CD4-positive, alpha-beta T cell treated with Interleukin-15 for 4 hours (primary cell): ENCODE measurements at regions not wholly inside any gene's neighbourhood (a gene's known extent, or its start where the extent isn't known, plus 50 kb on each side); places are given as distances from the start of the nearest gene placed in this dataset.

Experiments
- DNase-seq: peaks from one replicate; pipeline ENCODE4 v3.0.0-alpha.2; 2020; ENCODE audit warnings: low spot score

- no peak for DNase-seq
Observed at GRCh38 chr10:62453274-62453673, 79.1 kb downstream of the ZNF365 start.

DNA sequence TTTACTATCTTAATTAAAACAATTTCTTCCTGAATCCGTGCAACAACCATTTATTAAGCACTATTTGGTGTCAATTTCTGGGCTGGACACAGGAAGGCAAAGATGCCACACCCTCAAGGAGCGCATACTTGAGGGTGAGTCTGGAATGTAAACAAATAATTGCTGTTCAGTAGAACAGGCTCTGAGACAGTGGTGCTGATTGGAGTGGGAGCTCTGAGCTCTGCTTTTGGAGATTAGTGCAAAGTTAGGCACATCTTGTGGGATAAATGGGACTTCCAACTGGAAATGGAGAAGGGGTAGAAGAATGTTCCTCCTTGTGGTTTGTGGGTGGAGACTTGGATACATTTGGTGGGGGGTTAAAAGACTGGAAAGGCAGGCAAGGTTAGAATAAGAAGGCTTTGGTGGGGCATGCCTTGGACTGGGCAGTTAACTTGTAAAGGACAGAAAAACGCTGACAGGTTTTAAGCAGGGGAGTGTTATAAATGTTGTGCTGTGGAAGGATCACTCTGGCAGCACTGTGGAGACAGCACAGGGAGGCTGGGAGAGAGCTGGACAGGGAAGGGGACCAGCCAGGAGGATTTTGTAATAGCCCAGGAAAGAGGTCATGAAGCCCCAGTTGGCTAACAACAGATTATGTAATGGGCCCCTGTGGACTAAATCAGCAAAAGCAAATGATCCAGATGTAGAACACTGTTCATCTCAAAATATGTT, 80.7 kb downstream of the ZNF365 start:
- no peak for DNase-seq

GRCh38 chr10:62456611-62457101, 82.5 kb downstream of the ZNF365 start:
- DNase-seq = no peak

DNA sequence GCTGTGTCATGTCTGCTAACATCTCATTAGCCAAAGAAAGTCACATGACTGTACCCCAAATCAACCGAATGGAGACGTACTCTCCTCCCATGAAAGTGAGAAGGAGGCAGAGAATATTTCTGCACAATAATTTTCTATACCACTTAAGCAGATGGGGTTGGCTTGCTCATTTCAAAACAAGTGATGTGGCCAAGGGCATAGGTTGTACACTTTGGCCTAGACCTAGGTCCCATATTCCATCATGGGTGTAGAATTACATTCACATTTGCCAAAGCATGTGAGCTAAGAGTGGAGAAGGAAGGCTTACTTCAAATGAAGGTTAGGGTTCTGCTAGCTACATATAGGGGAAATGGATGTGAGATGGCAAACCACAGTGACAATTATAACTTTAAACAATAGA, 83.0 kb downstream of the ZNF365 start:
- DNase-seq = no peak

DNA sequence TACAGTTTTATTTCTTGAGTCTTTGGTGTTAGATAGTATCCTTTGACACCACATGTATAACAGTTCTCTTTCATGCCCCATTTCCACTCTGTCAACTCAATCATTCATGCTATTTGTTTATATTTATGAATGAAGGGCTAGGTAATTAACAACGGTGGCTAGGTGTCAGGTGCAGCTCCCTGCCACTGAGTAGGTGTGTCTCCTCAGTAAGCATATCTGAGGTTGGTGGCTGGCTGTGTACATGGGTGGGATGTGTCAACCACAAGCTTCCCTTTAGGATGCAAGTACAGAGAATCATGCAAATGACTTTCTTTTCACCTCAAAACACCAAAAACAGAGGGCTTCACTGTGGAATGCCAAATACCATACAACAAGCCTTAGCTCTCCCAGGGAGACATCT, 83.4 kb downstream of the ZNF365 start:
- DNase-seq = no peak

GRCh38 chr10:62459072-62459471, 84.9 kb downstream of the ZNF365 start:
- DNase-seq = no peak

DNA sequence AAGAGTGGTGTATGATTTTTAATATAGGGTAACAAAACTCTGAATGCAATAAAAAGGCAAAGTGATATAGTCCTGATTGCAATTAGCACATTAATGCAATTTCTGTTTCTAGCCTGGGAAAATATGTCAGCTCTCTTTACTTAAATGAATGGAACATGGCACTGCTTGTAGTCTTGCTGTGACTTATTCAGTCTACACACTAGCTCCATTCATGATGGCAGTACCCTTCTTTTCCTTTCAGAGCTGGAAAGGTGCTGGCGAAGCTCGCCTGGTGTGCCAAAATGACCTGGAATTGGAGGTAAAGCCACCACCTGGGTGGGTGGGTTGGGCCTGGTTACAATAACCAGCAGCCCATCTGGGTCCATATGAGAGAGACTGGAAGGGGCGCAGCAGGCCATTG, 85.3 kb downstream of the ZNF365 start:
- DNase-seq = no peak

DNA sequence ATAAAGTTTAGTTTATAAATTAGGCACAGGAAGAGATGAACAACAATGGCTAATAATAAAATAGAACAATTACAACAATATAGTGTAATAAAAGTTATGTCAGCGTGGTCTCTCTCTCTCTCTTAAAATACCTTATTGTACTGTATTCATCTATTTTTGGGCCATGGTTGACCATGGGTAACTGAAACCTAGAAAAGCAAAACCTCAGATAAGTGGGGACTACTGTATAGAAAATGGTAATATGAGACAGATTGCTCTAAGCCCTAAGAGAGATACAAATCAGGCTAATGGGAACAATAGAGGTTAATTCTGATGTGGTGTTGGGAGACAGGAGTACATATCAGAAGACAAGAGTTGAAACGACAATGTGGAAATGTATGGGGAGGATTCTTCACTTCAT, 86.2 kb downstream of the ZNF365 start:
- no peak for DNase-seq

DNA sequence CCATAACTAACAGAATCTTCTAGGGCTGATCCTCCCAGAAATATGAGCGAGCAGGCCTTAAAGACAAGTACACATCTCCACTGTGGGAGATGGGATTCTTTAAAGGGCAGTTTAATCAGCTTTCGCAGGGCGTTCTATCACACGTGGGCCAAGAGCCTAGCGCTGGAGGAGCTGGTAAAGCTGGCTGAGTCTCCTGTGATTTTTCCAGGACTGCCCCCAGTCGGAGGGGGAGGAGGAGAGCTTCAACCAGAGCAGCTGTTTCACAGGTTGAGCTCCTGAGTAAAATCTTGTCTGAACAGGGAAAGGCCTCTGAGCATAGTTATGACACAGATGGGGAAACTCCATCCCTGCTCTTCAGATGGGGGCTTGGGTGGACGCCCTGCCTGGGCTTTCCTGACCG, 87.0 kb downstream of the ZNF365 start:
- DNase-seq = no peak

DNA sequence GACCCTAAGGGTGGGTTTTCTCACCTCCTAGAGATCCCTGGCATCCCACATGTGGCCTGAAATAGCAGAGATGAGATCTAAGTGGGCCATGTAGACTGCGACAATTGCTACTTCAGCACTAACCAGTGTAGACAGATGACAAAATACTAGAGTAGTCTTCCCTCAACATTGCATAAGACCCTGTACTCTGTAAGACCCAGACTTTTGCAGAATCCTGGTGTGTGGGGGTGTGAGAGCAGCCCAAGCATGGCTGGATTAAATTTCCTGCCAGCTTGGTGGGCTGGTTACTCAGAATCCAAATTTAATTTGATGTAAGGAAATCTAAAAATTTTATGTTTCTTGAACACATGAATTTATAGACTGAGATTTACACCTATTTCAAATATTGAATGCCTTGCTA, 88.3 kb downstream of the ZNF365 start:
- DNase-seq = no peak

GRCh38 chr10:62463364-62463763, 89.2 kb downstream of the ZNF365 start:
- DNase-seq = no peak

GRCh38 chr10:62464308-62464707, 90.1 kb downstream of the ZNF365 start:
- DNase-seq = no peak

DNA sequence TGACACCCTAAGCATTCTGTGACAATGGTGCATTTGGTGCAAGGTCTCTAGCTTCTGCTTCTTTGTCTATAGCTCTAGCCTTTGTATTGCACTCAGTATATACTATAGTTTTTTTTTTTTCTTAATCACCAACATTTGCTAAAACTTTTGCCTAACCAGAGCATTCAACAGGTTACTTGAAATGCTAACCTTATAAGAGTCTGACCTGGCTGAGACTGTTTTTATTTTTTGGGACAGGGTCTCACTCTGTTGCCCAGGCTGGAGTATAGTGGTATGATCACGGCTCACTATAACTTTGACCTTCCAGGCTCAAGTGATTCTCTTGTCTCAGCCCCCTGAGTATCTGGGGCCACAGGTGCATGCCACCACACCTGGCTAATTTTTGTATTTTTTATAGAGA, 92.4 kb downstream of the ZNF365 start:
- DNase-seq = no peak

- no peak for DNase-seq
Observed at GRCh38 chr10:62467527-62467926, 93.4 kb downstream of the ZNF365 start.

DNA sequence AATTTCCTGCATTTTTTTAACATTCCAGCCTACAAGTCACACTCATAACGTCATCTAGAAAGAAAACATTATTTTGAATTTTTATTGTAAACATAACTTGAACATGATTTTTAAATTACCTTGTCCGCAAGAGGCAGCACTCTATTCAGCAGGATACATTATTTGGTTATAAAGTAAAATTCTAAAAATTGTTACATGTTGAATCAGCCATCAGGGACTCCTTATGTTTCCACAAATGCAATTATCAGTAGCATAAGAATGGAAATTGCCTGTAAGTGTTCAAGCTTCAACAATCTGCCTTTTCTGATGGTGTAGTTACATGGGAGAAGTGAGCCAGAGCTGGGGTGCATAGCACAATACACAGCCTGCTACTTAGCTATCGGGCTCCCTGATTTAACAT, 97.5 kb downstream of the ZNF365 start:
- DNase-seq = no peak

DNA sequence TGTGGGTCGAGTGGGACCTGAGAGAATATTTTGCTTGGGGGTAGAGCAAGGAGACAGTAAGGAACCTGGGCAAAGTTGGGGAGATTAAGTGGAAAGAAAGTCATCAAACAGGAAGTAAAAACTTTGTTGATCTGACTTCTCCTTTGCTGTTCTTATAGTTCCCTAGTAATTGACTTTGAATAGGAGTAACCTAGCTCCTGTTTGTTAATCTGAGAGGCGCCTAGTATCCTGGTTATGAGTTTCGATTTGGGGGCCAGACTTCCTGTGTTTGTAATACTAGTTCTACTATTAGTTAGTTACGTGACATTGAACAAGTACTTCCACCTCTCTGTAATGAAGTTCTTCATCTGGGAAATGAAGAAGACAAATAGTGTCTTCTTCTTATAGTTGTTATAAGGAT, 99.1 kb downstream of the ZNF365 start:
- DNase-seq = no peak

DNA sequence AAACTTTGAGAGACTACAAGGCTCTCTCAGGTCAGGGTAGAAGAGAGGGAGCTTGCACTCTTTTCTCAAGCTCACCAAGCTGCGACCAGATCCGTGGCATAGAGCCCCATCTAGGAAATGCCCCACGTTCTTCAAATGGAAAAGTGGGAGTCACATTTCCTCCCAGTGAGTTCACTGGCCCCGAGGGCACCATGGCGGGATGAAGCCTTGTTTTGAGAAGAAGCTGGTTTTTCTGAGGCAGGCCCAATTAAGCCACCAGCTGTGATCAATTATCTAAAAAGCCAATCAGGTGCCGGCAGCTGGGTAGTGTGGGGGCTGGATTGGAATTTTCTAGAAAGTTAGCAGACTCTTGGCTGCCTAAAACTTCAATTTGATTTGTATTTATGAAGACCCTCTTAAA, 101.4 kb downstream of the ZNF365 start:
- no peak for DNase-seq

GRCh38 chr10:62479523-62479922, 105.4 kb downstream of the ZNF365 start:
- DNase-seq = no peak

- DNase-seq = no peak
Observed at GRCh38 chr10:62480196-62480595, 106.0 kb downstream of the ZNF365 start.

GRCh38 chr10:62482581-62482980, 108.4 kb downstream of the ZNF365 start:
- DNase-seq = no peak

DNA sequence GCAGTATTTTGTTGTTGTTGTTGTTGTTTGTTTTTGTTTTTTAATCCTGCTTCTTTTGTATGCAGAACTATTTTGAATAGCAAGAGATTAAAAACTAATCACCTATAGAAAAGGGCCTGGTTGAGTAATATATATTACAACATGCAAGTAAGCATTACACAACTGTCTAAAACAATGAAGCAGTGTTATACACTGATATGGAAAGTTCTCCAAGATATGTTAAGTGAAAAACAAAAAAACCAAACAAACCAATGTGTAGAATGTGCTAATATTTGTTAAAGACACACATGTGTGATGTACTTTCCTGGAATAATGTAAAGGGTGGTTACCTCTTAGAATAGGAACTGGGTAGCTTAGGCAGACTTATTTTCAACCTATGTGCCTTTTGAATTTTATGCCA, 117.4 kb downstream of the ZNF365 start:
- no peak for DNase-seq

DNA sequence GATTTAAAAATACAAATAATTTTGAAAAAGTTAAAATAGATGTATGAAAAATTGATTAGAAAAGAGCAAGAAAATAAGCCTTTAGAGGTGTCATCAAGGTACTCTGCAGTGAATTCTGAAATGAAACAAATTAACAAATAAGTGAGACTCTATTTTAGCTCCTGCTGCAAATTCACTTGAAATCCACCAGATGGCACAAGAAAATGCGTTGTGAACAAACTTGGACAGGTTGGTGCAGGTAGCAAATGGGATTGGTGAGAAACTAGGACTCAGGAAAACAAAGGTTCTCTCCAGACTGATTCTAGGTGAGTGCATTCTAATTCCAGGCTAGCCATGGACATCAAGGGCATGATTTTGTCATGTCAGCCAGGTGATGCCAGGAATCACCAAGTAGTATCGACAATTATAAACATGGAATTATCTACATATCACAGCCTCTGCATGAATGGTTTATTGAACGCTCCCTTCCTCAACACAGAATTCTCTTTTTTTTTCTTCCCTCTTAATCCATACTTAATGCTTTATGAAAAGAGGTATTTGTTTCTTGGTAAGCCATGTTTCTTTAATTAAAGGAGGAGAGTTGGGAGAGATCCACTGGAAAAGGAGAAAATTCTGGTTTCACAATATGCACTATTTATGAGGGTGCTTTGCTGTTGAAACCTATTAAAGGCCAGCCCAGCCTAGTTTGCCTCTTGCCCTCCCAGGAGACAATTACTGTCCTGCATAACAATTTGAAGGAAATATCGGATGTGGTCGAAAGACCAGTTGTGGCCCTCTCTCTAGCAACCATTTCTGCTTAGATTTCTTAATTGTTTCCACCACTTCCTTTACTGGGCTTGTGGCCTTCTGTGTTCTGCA, 118.1 kb downstream of the ZNF365 start:
- DNase-seq = peak; percentile 4

GRCh38 chr10:62492870-62493180, 118.7 kb downstream of the ZNF365 start:
- DNase-seq = no peak

DNA sequence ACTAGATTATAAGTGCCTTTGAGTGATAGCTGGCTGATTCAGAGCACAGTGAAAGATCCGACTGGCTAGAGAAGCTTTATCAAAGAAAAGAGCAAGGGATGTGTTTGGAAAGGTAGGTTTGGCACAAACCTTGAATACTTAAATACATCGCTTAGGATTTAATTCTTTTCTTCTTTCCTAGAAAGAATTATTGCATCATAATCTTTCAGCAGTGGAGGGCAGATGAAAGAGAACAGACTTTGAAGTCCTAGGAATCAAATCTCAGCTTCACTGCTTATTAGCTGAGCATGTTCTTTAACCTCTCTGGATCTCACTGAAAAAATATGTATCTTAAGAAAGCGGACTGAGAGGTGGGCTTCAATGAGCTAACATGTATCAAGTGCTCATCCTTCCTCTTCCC, 122.8 kb downstream of the ZNF365 start:
- DNase-seq = no peak
